ENCODE measurements at regions not wholly inside any gene's neighbourhood (a gene's known extent, or its start where the extent isn't known, plus 50 kb on each side); places are given as distances from the start of the nearest gene placed in this dataset.

DNA sequence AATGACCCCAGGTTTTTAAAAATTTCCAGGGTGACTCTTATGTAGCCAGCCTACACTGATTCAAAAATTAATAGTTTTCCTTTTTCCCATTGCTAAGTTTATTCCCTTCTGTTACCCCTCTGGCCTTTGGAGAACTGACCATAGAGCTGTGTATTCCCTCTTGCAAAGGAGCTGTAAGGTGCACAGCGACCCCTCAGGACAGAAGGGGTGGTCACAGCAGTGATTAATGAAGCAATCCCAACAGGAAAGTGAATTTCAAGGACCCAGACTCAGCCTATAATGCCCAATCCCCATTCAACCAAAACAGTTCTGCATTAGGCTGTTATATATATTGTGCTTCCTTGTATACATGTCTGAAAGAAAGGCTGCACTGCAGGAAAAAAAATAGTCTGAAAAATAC is 147.1 kb downstream of the WT1 start:
- Histone ChIP-seq H3K4me3 (ENCODE audit: low read depth, low read length, poor library complexity, severe bottlenecking) (no peak overlapping the region), H3K27ac (ENCODE audit: low read depth, low read length, poor library complexity, severe bottlenecking) (no peak overlapping the region), H3K9me3 (ENCODE audit: low read depth, low read length, poor library complexity, severe bottlenecking) (peaks cover 3% of the 10 kb centered on the region), H3K27me3 (replicated peaks; ENCODE audit: insufficient read depth, low read depth, low read length, poor library complexity) (peaks cover 15% of the 10 kb centered on the region), H3K4me1 (ENCODE audit: insufficient read depth, low read length, poor library complexity, severe bottlenecking) (no peaks in the 10 kb centered on the region), H3K36me3 (ENCODE audit: insufficient read depth, low read length, poor library complexity, severe bottlenecking) (no peaks in the 10 kb centered on the region)
- DNase-seq (ENCODE audit: low spot score) = no peak
- ChIA-PET POLR2A (ENCODE audit: low non-redundant PET) (no interaction called here), CTCF (interaction anchor here (0.5 to 1.8 kb wide), 2 partner anchors 9 to 521 kb away, joined by 3 to 5 read pairs; no protein-coding TSS in a partner anchor)
- intact Hi-C loops (cut with micrococcal nuclease; ENCODE audit: unreplicated experiment) = no loop called here
- TF ChIP-seq EZH2 (IDR thresholded peaks at IDR 0.05; ENCODE audit: borderline replicate concordance, low read depth, low read length, poor library complexity, severe bottlenecking) = no peak
- TF ChIP-seq, protein P1, sequence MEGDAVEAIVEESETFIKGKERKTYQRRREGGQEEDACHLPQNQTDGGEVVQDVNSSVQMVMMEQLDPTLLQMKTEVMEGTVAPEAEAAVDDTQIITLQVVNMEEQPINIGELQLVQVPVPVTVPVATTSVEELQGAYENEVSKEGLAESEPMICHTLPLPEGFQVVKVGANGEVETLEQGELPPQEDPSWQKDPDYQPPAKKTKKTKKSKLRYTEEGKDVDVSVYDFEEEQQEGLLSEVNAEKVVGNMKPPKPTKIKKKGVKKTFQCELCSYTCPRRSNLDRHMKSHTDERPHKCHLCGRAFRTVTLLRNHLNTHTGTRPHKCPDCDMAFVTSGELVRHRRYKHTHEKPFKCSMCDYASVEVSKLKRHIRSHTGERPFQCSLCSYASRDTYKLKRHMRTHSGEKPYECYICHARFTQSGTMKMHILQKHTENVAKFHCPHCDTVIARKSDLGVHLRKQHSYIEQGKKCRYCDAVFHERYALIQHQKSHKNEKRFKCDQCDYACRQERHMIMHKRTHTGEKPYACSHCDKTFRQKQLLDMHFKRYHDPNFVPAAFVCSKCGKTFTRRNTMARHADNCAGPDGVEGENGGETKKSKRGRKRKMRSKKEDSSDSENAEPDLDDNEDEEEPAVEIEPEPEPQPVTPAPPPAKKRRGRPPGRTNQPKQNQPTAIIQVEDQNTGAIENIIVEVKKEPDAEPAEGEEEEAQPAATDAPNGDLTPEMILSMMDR (conservative IDR thresholded peaks at IDR 0.05; ENCODE audit: low read depth, low read length) = peak; percentile 50
- no TSS peak for BruUV-seq (replicated peaks)

DNA sequence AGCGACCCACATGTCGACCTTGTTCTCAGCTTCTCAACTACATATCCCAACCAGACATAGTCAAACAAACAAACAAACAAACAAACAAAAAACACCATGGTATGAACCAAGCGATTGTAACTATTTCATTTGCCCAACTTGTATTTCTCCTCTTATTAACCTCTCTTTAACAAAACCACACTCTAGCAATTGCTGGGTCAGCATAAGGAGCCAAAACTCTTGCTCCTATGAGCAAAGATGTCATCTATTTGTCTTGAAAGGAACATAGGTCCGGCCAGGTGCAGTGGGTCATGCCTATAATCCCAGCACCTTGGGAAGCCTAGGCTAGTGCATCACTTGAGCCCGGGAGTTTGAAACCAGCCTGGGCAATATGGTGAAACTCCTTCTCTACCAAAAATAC is 145.6 kb downstream of the WT1 start:
- CTCF ChIA-PET = no interaction called here
- Histone ChIP-seq H3K4me1 (ENCODE audit: insufficient read depth, low read length, poor library complexity, severe bottlenecking) (no peaks in the 10 kb centered on the region), H3K27ac (ENCODE audit: low read depth, low read length, poor library complexity, severe bottlenecking) (no peak overlapping the region), H3K36me3 (ENCODE audit: insufficient read depth, low read length, poor library complexity, severe bottlenecking) (no peaks in the 10 kb centered on the region), H3K9me3 (ENCODE audit: low read depth, low read length, poor library complexity, severe bottlenecking) (peaks cover 3% of the 10 kb centered on the region), H3K27me3 (replicated peaks; ENCODE audit: insufficient read depth, low read depth, low read length, poor library complexity) (peaks cover 15% of the 10 kb centered on the region), H3K4me3 (ENCODE audit: low read depth, low read length, poor library complexity, severe bottlenecking) (no peak overlapping the region)
- POLR2A ChIA-PET (ENCODE audit: low non-redundant PET) = no interaction called here
- TF ChIP-seq, protein P1 (conservative IDR thresholded peaks at IDR 0.05; ENCODE audit: low read depth, low read length) = no peak
- no peak for TF ChIP-seq EZH2 (IDR thresholded peaks at IDR 0.05; ENCODE audit: borderline replicate concordance, low read depth, low read length, poor library complexity, severe bottlenecking)
- intact Hi-C loops (cut with micrococcal nuclease; ENCODE audit: unreplicated experiment) = loop anchor here (2.0 to 10.0 kb wide), 2 partner anchors 21 to 805 kb away; no protein-coding TSS in a partner anchor
- DNase-seq (ENCODE audit: low spot score) = no peak
- no TSS peak for BruUV-seq (replicated peaks)

DNA sequence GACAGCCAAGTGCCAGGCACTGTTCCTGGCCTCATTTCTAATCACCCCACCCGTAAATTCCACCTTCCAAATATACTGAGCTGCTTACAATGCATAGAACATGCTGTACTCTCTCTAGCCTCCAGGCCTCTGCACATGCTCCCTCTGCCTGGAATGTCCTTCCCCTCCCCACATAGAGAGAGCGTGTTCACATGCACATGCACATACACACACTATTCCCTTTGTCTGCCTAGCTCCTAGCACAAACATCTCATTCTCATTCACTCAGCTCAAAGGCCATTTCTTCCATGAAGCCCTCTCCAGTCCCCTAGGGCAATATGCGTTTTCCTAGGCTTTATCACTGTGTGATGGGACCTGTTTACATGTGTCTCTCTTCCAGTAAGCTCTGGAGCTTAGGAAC is 144.6 kb downstream of the WT1 start:
- ChIA-PET POLR2A (ENCODE audit: low non-redundant PET) (interaction anchor here (0.6 kb wide), 1 partner anchor 45 kb away, joined by 7 read pairs; no protein-coding TSS in a partner anchor), CTCF (no interaction called here)
- Histone ChIP-seq H3K4me3 (ENCODE audit: low read depth, low read length, poor library complexity, severe bottlenecking) (no peak overlapping the region), H3K4me1 (ENCODE audit: insufficient read depth, low read length, poor library complexity, severe bottlenecking) (no peaks in the 10 kb centered on the region), H3K27ac (ENCODE audit: low read depth, low read length, poor library complexity, severe bottlenecking) (no peak overlapping the region), H3K36me3 (ENCODE audit: insufficient read depth, low read length, poor library complexity, severe bottlenecking) (no peaks in the 10 kb centered on the region), H3K27me3 (replicated peaks; ENCODE audit: insufficient read depth, low read depth, low read length, poor library complexity) (peaks cover 15% of the 10 kb centered on the region), H3K9me3 (ENCODE audit: low read depth, low read length, poor library complexity, severe bottlenecking) (peaks cover 3% of the 10 kb centered on the region)
- no TSS peak for BruUV-seq (replicated peaks)
- intact Hi-C loops (cut with micrococcal nuclease; ENCODE audit: unreplicated experiment) = loop anchor here (2.0 to 10.0 kb wide), 2 partner anchors 20 to 806 kb away; no protein-coding TSS in a partner anchor
- no peak for DNase-seq (ENCODE audit: low spot score)
- TF ChIP-seq EZH2 (IDR thresholded peaks at IDR 0.05; ENCODE audit: borderline replicate concordance, low read depth, low read length, poor library complexity, severe bottlenecking) = no peak
- TF ChIP-seq, protein P1 (conservative IDR thresholded peaks at IDR 0.05; ENCODE audit: low read depth, low read length) = no peak
